ENCODE measurements at regions not wholly inside any gene's neighbourhood (a gene's known extent, or its start where the extent isn't known, plus 50 kb on each side); places are given as distances from the start of the nearest gene placed in this dataset.

GRCh38 chr11:71124127-71124526 is 128.2 kb downstream of the SHANK2 start:
- Mint-ChIP-seq H3K27ac (no peak overlapping the region), H3K27me3 (no peaks in the 10 kb centered on the region), H3K4me1 (no peaks in the 10 kb centered on the region), H3K4me3 (no peak overlapping the region), H3K36me3 (ENCODE audit: low read depth) (no peaks in the 10 kb centered on the region), H3K9me3 (peaks cover 6% of the 10 kb centered on the region)
- ChIA-PET POLR2A (no interaction called here), CTCF (no interaction called here)
- DNase-seq = no peak

GRCh38 chr11:71120471-71120896 is 131.9 kb downstream of the SHANK2 start:
- Mint-ChIP-seq H3K4me1 (no peaks in the 10 kb centered on the region), H3K27ac (no peak overlapping the region), H3K36me3 (ENCODE audit: low read depth) (no peaks in the 10 kb centered on the region), H3K9me3 (peaks cover 6% of the 10 kb centered on the region), H3K4me3 (no peak overlapping the region), H3K27me3 (no peaks in the 10 kb centered on the region)
- CTCF ChIA-PET = no interaction called here
- DNase-seq = no peak
- POLR2A ChIA-PET = no interaction called here

- POLR2A ChIA-PET = no interaction called here
- Mint-ChIP-seq H3K4me1 (no peaks in the 10 kb centered on the region), H3K27me3 (no peaks in the 10 kb centered on the region), H3K36me3 (ENCODE audit: low read depth) (no peaks in the 10 kb centered on the region), H3K4me3 (no peak overlapping the region), H3K9me3 (peaks cover 6% of the 10 kb centered on the region), H3K27ac (no peak overlapping the region)
- no peak for DNase-seq
- CTCF ChIA-PET = no interaction called here
These were observed 132.6 kb downstream of the SHANK2 start for GRCh38 chr11:71119656-71120269.

- no peak for DNase-seq
- no peaks in the 10 kb centered on the region for H3K27me3 Mint-ChIP-seq
- POLR2A ChIA-PET = no interaction called here
- CTCF ChIA-PET = no interaction called here
- no peak overlapping the region for H3K27ac Mint-ChIP-seq
- H3K36me3 Mint-ChIP-seq (ENCODE audit: low read depth) = no peaks in the 10 kb centered on the region
- H3K4me3 Mint-ChIP-seq = no peak overlapping the region
- peaks cover 2% of the 10 kb centered on the region for H3K4me1 Mint-ChIP-seq
- H3K9me3 Mint-ChIP-seq = peaks cover 1% of the 10 kb centered on the region
These were observed 133.6 kb downstream of the SHANK2 start for GRCh38 chr11:71118671-71119250.

- no peak for DNase-seq
- POLR2A ChIA-PET = no interaction called here
These were observed 135.1 kb downstream of the SHANK2 start for GRCh38 chr11:71117311-71117710.

GRCh38 chr11:71116693-71117040 is 135.7 kb downstream of the SHANK2 start:
- H3K27me3 Mint-ChIP-seq = no peaks in the 10 kb centered on the region
- ChIA-PET POLR2A (no interaction called here), CTCF (no interaction called here)
- H3K36me3 Mint-ChIP-seq (ENCODE audit: low read depth) = no peaks in the 10 kb centered on the region
- peaks cover 2% of the 10 kb centered on the region for H3K4me1 Mint-ChIP-seq
- DNase-seq = no peak
- no peak overlapping the region for H3K4me3 Mint-ChIP-seq
- no peak overlapping the region for H3K27ac Mint-ChIP-seq
- no peaks in the 10 kb centered on the region for H3K9me3 Mint-ChIP-seq

More at GRCh38 chr11:71117311-71117710, 135.1 kb downstream of the SHANK2 start:
- Mint-ChIP-seq H3K27me3 (no peaks in the 10 kb centered on the region), H3K36me3 (ENCODE audit: low read depth) (no peaks in the 10 kb centered on the region), H3K4me1 (peaks cover 2% of the 10 kb centered on the region), H3K9me3 (no peaks in the 10 kb centered on the region), H3K4me3 (no peak overlapping the region), H3K27ac (no peak overlapping the region)
- CTCF ChIA-PET = no interaction called here

GRCh38 chr11:71115770-71116692 is 136.3 kb downstream of the SHANK2 start:
- CTCF ChIA-PET = no interaction called here
- no peaks in the 10 kb centered on the region for H3K9me3 Mint-ChIP-seq
- no peaks in the 10 kb centered on the region for H3K36me3 Mint-ChIP-seq (ENCODE audit: low read depth)
- no peak overlapping the region for H3K27ac Mint-ChIP-seq
- no peak for DNase-seq
- POLR2A ChIA-PET = no interaction called here
- H3K4me1 Mint-ChIP-seq = peaks cover 2% of the 10 kb centered on the region
- H3K4me3 Mint-ChIP-seq = no peak overlapping the region
- H3K27me3 Mint-ChIP-seq = no peaks in the 10 kb centered on the region

- Mint-ChIP-seq H3K27ac (no peak overlapping the region), H3K36me3 (ENCODE audit: low read depth) (no peaks in the 10 kb centered on the region), H3K27me3 (no peaks in the 10 kb centered on the region), H3K9me3 (no peaks in the 10 kb centered on the region), H3K4me1 (peaks cover 2% of the 10 kb centered on the region), H3K4me3 (no peak overlapping the region)
- POLR2A ChIA-PET = no interaction called here
- CTCF ChIA-PET = no interaction called here
- no peak for DNase-seq
These were observed 138.1 kb downstream of the SHANK2 start for GRCh38 chr11:71114124-71114851.

- H3K9me3 Mint-ChIP-seq = no peaks in the 10 kb centered on the region
- H3K27ac Mint-ChIP-seq = no peak overlapping the region
- no peak overlapping the region for H3K4me3 Mint-ChIP-seq
- no peak for DNase-seq
- H3K27me3 Mint-ChIP-seq = no peaks in the 10 kb centered on the region
- H3K36me3 Mint-ChIP-seq (ENCODE audit: low read depth) = no peaks in the 10 kb centered on the region
- ChIA-PET CTCF (no interaction called here), POLR2A (no interaction called here)
- H3K4me1 Mint-ChIP-seq = peaks cover 2% of the 10 kb centered on the region
These were observed 139.4 kb downstream of the SHANK2 start for GRCh38 chr11:71112990-71113389.

GRCh38 chr11:71112454-71112853 is 139.9 kb downstream of the SHANK2 start:
- Mint-ChIP-seq H3K27me3 (no peaks in the 10 kb centered on the region), H3K4me1 (peaks cover 2% of the 10 kb centered on the region), H3K36me3 (ENCODE audit: low read depth) (no peaks in the 10 kb centered on the region), H3K4me3 (no peak overlapping the region), H3K9me3 (no peaks in the 10 kb centered on the region), H3K27ac (no peak overlapping the region)
- no peak for DNase-seq
- CTCF ChIA-PET = interaction anchor here (0.7 kb wide), 1 partner anchor 289 kb away, joined by 3 read pairs; no protein-coding TSS in a partner anchor
- POLR2A ChIA-PET = no interaction called here

GRCh38 chr11:71109586-71109985 is 142.8 kb downstream of the SHANK2 start:
- Mint-ChIP-seq H3K27me3 (no peaks in the 10 kb centered on the region), H3K4me3 (no peak overlapping the region), H3K36me3 (ENCODE audit: low read depth) (no peaks in the 10 kb centered on the region), H3K4me1 (peaks cover 2% of the 10 kb centered on the region), H3K27ac (no peak overlapping the region), H3K9me3 (no peaks in the 10 kb centered on the region)
- CTCF ChIA-PET = no interaction called here
- POLR2A ChIA-PET = no interaction called here
- no peak for DNase-seq

- Mint-ChIP-seq H3K9me3 (no peaks in the 10 kb centered on the region), H3K27ac (no peak overlapping the region), H3K36me3 (ENCODE audit: low read depth) (no peaks in the 10 kb centered on the region), H3K4me3 (no peak overlapping the region), H3K27me3 (no peaks in the 10 kb centered on the region), H3K4me1 (no peaks in the 10 kb centered on the region)
- no peak for DNase-seq
- POLR2A ChIA-PET = no interaction called here
- CTCF ChIA-PET = no interaction called here
These were observed 143.2 kb downstream of the SHANK2 start for GRCh38 chr11:71109186-71109585.
